Choroid plexus epithelial cell (primary cell): ENCODE measurements at regions not wholly inside any gene's neighbourhood (a gene's known extent, or its start where the extent isn't known, plus 50 kb on each side); places are given as distances from the start of the nearest gene placed in this dataset.

Experiments
- DNase-seq: peaks from one replicate; pipeline ENCODE4 v3.0.0-alpha.2; 2010; ENCODE audit warnings: low read depth
- H3K4me3 ChIP-seq: 2 replicates; pipeline ENCODE4 v1.5.1; 2011; ENCODE audit warnings: low read depth, mild to moderate bottlenecking, control low read depth, low read length, moderate library complexity
- CTCF ChIP-seq: conservative IDR thresholded peaks from 2 replicates; pipeline ENCODE4 v1.5.1; 2011; ENCODE audit warnings: low read depth, mild to moderate bottlenecking, control low read depth, inconsistent platforms, low read length, moderate library complexity

DNA sequence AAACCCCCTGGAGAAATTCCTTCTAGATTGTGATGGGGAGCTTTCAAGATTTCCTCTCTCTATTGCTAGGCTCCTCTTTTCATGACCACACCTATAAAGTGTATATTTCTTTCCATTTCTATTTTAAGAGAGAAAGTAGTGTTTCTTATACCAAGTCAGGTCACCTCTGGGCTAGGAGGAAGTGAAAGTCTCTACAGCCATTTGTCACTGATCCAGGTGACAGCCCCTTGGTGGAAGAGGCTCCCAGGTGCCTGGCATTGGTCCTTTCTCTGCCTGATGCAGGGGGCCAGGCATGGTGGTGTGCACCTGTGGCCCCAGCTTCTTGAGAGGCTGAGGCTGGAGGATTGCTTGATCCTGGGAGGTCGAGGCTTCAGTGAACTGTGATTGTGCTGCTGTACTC, 64.7 kb downstream of the DHCR7 start:
- DNase-seq: no peak
- no peak overlapping the region for H3K4me3 ChIP-seq
- TF ChIP-seq CTCF: no peak

DNA sequence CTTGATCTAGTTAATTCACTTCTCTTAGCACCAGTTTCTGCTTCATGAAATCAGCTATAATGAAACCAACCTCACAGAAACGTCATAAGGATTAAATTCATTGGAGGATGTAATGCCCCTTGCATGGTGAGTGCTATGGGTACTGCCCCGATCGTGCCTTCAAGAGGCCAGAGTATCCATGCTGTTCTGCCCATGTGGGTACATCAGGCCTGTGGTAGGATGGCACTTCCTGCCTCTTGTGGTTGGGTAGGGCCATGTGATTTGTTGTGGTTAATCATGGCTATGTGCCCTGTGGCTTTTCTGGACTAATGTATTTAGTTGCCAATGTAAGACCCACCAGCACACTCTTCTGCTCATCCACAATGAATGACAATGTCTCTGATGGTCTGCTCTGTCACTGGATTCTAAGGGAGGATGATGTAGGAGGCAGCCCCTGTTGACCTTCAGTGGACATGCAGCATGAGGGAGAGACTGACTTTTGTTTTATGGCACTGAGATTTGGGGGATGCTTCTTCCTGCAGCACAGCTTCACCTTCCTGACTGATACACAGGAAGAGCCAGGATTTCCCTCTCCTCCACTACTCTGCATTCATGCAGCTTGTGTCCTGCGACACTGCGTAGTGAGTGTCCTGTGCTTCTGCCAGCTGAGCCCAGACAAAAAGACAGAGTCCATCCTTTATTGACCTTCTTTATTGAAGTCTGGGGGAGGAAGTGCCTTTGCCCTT, 66.2 kb downstream of the DHCR7 start:
- H3K4me3 ChIP-seq: no peak overlapping the region
- no peak for DNase-seq
- TF ChIP-seq CTCF: no peak

DNA sequence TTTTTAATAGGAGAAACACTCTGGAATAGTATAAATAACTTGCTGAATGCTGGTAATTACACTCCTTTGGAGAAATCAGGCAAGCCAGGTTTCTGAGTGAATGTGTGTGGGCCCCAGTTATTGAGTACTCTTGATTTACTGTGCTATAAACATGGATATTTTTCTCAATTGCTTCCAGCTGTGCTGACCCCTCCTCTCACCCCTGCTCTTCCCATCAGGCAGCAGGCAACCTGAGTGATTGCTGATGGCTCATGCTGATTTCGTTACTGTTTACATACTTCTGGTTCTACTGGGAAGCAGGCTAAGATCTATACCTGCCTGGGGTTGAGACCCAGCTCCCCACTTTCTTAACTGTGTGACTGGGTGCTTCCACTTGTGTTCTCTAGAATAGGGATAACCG, 68.5 kb downstream of the DHCR7 start:
- no peak for DNase-seq
- no peak overlapping the region for H3K4me3 ChIP-seq
- TF ChIP-seq CTCF: no peak

DNA sequence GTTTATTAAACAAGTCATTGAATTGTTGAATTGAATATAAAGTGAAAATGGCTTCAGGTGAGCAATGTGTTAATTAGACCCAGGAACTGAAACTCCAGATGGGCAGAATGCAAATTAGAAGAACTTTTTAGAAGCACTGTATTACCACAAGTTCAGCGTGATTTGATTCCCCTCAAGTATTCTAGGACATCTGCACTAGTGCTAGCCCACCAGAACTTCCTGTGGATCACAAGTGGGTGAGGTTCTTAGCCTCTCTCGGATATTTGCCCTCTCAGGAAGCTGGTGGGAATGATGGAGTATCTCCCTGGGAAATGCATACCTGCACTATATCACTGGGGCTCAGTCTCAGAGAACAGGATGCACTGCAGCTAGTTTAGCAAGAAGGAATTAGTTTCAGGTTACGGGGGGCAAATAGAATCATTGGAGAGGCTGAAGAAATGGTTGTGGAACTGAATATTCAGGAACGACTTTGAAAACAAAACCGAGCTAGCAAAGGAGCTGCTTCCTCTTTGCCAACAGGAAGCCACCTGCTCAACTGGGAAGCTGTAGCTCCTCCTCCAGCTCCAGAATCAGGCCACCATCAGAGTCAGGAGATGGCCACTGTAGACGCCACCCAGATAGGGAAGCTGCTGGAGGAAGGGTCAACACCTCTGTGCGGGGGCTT, 74.3 kb downstream of the DHCR7 start:
- no peak for TF ChIP-seq CTCF
- no peak for DNase-seq
- H3K4me3 ChIP-seq: no peak overlapping the region

DNA sequence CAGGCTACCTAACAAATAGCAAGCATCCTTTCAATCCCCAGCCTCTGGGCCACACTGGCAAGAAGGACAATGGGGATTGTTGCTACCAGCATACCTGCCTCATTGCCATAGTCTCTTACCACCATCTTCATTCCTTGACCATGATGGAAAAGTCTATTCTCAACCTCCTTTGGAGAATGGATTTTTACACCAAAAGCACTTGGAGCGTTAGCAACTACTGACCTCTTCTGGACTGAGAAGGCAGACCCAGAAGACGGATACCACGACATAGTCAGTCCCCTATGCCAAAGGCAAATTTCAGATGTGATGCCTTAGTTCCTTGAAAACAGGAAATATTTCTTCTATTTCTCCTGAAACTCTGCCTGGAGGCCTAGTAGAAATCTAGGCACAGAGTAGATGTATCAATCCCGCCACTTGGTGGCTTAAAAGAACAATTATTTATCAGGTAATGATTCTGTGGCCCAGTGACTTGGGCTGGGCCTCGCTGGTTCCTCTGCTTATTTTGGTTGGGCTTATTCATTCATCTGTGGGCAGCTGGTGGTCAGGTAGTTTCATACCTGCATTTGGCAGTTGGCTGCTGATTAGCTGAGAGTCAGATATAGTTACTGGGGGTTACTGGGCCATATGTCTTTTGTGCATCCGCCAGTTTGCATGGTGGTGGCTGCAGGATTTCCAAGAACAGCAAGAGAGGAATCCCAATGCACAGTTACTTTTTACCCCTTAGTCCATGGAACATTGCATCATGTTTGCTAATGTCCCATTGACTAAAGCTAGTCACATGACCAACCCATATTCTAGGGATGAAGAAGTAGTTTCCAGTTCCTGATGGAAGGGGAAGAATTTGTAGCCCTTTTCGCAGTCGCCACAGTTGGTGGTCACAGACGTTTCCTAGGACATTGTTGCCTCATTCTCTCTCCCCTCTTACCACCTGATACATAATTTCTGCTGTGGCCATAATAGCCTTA, 75.2 kb downstream of the DHCR7 start:
- peak; percentile 56 for DNase-seq
- peak; percentile 64 for TF ChIP-seq CTCF
- H3K4me3 ChIP-seq: no peak overlapping the region

DNA sequence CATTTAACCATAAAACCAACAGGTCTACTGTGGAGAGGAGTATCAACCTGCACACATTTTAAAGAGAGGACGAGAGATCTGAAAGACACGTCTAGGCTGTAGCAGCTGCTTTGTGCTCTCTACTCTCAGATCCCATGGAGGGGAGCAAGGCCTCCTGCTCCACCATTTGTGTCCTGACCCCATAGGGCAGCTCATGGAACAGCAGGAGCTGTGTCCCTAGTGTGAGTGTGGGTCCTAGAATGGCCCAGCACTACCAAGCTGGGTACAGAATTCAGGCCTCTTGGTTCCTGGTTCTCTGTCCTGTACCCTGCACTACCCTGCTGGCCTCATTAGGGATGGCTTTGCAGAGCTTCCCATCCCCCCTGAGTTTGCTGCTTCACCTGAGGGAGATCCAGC, 76.5 kb downstream of the DHCR7 start:
- no peak for TF ChIP-seq CTCF
- no peak overlapping the region for H3K4me3 ChIP-seq
- no peak for DNase-seq
